IMR-90 (cell line): ENCODE measurements at regions not wholly inside any gene's neighbourhood (a gene's known extent, or its start where the extent isn't known, plus 50 kb on each side); places are given as distances from the start of the nearest gene placed in this dataset.

Experiments used
- ATAC-seq: fragments of 200-7000 bp; cut with Tn5 transposase; 2 replicates; pipeline ENCODE4 v1.9.1; 2020; ENCODE audit warnings: low read depth, mild to moderate bottlenecking, moderate library complexity
- BruUV-seq: library from RNA; stranded (reverse); fragments of 400-500 nt; replicated peaks from 2 replicates; lab custom pipeline; 2021; lab: Mats Ljungman, UMichigan
- CTCF ChIA-PET: fragments of 300-600 bp; formaldehyde crosslinking; extraction: SDS; loops from one replicate; lab custom pipeline; 2021; ENCODE audit warnings: antibody characterized with exemption; lab: Yijun Ruan, JAX
- POLR2A ChIA-PET: fragments of 300-600 bp; sonication (Branson Sonifier 250); formaldehyde crosslinking; loops from one replicate; lab custom pipeline; 2022; ENCODE audit warnings: antibody characterized with exemption; ENCODE audit not compliant: unreplicated experiment; lab: Charles Lee
- DNase-seq: peaks from one replicate; pipeline ENCODE4 v3.0.0; 2013
- H2AFZ ChIP-seq: replicated peaks from 2 replicates; pipeline ENCODE3; 2013; ENCODE audit warnings: low read length, mild to moderate bottlenecking; ENCODE audit not compliant: poor library complexity
- H2AK5ac ChIP-seq: 2 replicates; pipeline ENCODE4 v1.6.1; 2013; ENCODE audit warnings: low read depth, low read length, inconsistent platforms
- H2AK9ac ChIP-seq: replicated peaks from 2 replicates; pipeline ENCODE3; 2013; ENCODE audit warnings: mild to moderate bottlenecking, low read depth, low read length, moderate library complexity; ENCODE audit not compliant: poor library complexity
- H2BK120ac ChIP-seq: 2 replicates; pipeline ENCODE4 v1.6.1; 2013; ENCODE audit warnings: low read depth, low read length, inconsistent platforms
- H2BK15ac ChIP-seq: 3 replicates; pipeline ENCODE4 v1.6.1; 2013; ENCODE audit warnings: low read depth, low read length, inconsistent platforms
- H2BK20ac ChIP-seq: 2 replicates; pipeline ENCODE4 v1.6.1; 2013; ENCODE audit warnings: low read depth, mild to moderate bottlenecking, inconsistent platforms, low read length, moderate library complexity
- H2BK5ac ChIP-seq: 2 replicates; pipeline ENCODE4 v1.6.1; 2013; ENCODE audit warnings: mild to moderate bottlenecking, low read depth, low read length, inconsistent platforms; ENCODE audit not compliant: poor library complexity, severe bottlenecking
- H3K14ac ChIP-seq: replicated peaks from 2 replicates; pipeline ENCODE4 v1.6.1; 2013; ENCODE audit warnings: low read depth, low read length, inconsistent platforms
- H3K18ac ChIP-seq: 2 replicates; pipeline ENCODE4 v1.6.1; 2013; ENCODE audit warnings: low read depth, low read length, control low read depth
- H3K23ac ChIP-seq: 2 replicates; pipeline ENCODE4 v1.6.1; 2013; ENCODE audit warnings: low read depth, low read length, inconsistent platforms
- H3K27ac ChIP-seq: 2 replicates; pipeline ENCODE4 v1.5.1; 2013; ENCODE audit warnings: mild to moderate bottlenecking, control low read depth, low read length; ENCODE audit not compliant: insufficient read depth
- H3K27me3 ChIP-seq: 2 replicates; pipeline ENCODE4 v1.6.1; 2013; ENCODE audit warnings: low read length; ENCODE audit not compliant: control insufficient read depth, insufficient read depth
- H3K36me3 ChIP-seq: 2 replicates; pipeline ENCODE4 v1.6.1; 2013; ENCODE audit warnings: low read length, mixed read lengths; ENCODE audit not compliant: control insufficient read depth, insufficient read depth
- H3K4ac ChIP-seq: 2 replicates; pipeline ENCODE4 v1.6.1; 2013; ENCODE audit warnings: low read depth, low read length, inconsistent platforms
- H3K4me1 ChIP-seq: 2 replicates; pipeline ENCODE4 v1.6.1; 2013; ENCODE audit warnings: low read length, mixed read lengths; ENCODE audit not compliant: control insufficient read depth, insufficient read depth
- H3K4me2 ChIP-seq: 2 replicates; pipeline ENCODE4 v1.6.1; 2013; ENCODE audit warnings: low read depth, mild to moderate bottlenecking, control low read depth, low read length, moderate library complexity
- H3K4me3 ChIP-seq: 2 replicates; pipeline ENCODE4 v1.5.1; 2013; ENCODE audit warnings: low read depth, mild to moderate bottlenecking, control low read depth, low read length, moderate library complexity; ENCODE audit not compliant: insufficient read depth
- H3K56ac ChIP-seq: 2 replicates; pipeline ENCODE4 v1.6.1; 2013; ENCODE audit warnings: low read length, inconsistent platforms; ENCODE audit not compliant: insufficient read depth; ENCODE audit errors: extremely low read depth
- H3K79me1 ChIP-seq, 2 experiments: 2 replicates each; pipeline ENCODE4 v1.6.1; 2013; ENCODE audit warnings: low read length in 2 of 2, inconsistent platforms in 1 of 2, low read depth in 1 of 2
- H3K9ac ChIP-seq: 2 replicates; pipeline ENCODE4 v1.6.1; 2013; ENCODE audit warnings: low read depth, low read length, control low read depth
- H3K9me1 ChIP-seq: 2 replicates; pipeline ENCODE4 v1.6.1; 2013; ENCODE audit warnings: low read length, inconsistent platforms; ENCODE audit not compliant: insufficient read depth
- H3K9me3 ChIP-seq: 2 replicates; pipeline ENCODE4 v1.6.1; 2013; ENCODE audit warnings: low read length; ENCODE audit not compliant: control insufficient read depth, insufficient read depth
- H4K20me1 ChIP-seq: 2 replicates; pipeline ENCODE4 v1.6.1; 2013; ENCODE audit warnings: low read length, inconsistent platforms; ENCODE audit not compliant: insufficient read depth
- H4K5ac ChIP-seq: 2 replicates; pipeline ENCODE4 v1.6.1; 2013; ENCODE audit warnings: mild to moderate bottlenecking, low read depth, low read length, control low read depth
- H4K8ac ChIP-seq, 2 experiments: 2 replicates each; pipeline ENCODE4 v1.6.1; 2013; ENCODE audit warnings: low read depth in 2 of 2, low read length in 2 of 2, control low read depth in 1 of 2, inconsistent platforms in 1 of 2
- H4K91ac ChIP-seq: 2 replicates; pipeline ENCODE4 v1.6.1; 2013; ENCODE audit warnings: low read depth, low read length, inconsistent platforms; ENCODE audit not compliant: insufficient read depth
- BHLHE40 ChIP-seq: fragments of 150-350 bp; IDR thresholded peaks from 2 replicates; pipeline ENCODE4 v1.6.1; 2016; ENCODE audit warnings: mild to moderate bottlenecking, low read depth, low read length
- CEBPB ChIP-seq: IDR thresholded peaks from 2 replicates; pipeline ENCODE4 v1.6.1; 2012; ENCODE audit warnings: low read depth, low read length, improper control_type of control experiment
- CHD1 ChIP-seq: IDR thresholded peaks from 2 replicates; pipeline ENCODE4 v1.6.1; 2012; ENCODE audit warnings: low read depth, low read length, improper control_type of control experiment
- FOS ChIP-seq: fragments of 150-350 bp; IDR thresholded peaks from 2 replicates; pipeline ENCODE4 v1.6.1; 2016; ENCODE audit warnings: low read depth, low read length
- MAFK ChIP-seq: IDR thresholded peaks from 2 replicates; pipeline ENCODE4 v1.6.1; 2012; ENCODE audit warnings: low read depth, low read length, improper control_type of control experiment
- MAZ ChIP-seq: IDR thresholded peaks from 2 replicates; pipeline ENCODE4 v1.6.1; 2012; ENCODE audit warnings: low read depth, mild to moderate bottlenecking, low read length, improper control_type of control experiment, moderate library complexity, borderline replicate concordance
- MXI1 ChIP-seq: IDR thresholded peaks from 2 replicates; pipeline ENCODE4 v1.6.1; 2012; ENCODE audit warnings: low read depth, mild to moderate bottlenecking, low read length, moderate library complexity, borderline replicate concordance
- NFE2L2 ChIP-seq: fragments of 150-350 bp; IDR thresholded peaks from 2 replicates; pipeline ENCODE4 v1.6.1; 2016; ENCODE audit warnings: low read depth, mild to moderate bottlenecking, low read length
- POLR2A ChIP-seq: IDR thresholded peaks from 2 replicates; pipeline ENCODE4 v1.6.1; 2012; ENCODE audit warnings: mild to moderate bottlenecking, low read depth, low read length
- RAD21 ChIP-seq: IDR thresholded peaks from 2 replicates; pipeline ENCODE4 v1.6.1; 2012; ENCODE audit warnings: low read length, improper control_type of control experiment
- RCOR1 ChIP-seq: IDR thresholded peaks from 2 replicates; pipeline ENCODE4 v1.6.1; 2012; ENCODE audit warnings: mild to moderate bottlenecking, low read length, improper control_type of control experiment; ENCODE audit not compliant: insufficient replicate concordance
- RFX5 ChIP-seq: IDR thresholded peaks from 2 replicates; pipeline ENCODE4 v1.8.0; 2012; ENCODE audit warnings: low read depth, mild to moderate bottlenecking, low read length, moderate library complexity
- SMC3 ChIP-seq: fragments of 150-350 bp; IDR thresholded peaks from 2 replicates; pipeline ENCODE4 v1.6.1; 2016; ENCODE audit warnings: low read depth, mild to moderate bottlenecking, antibody characterized with exemption, low read length, moderate library complexity
- WGBS, 2 experiments: methylation state at CpG; one replicate each; pipeline versions ENCODE4 v1.1.5 to v1.1.7; 2013; ENCODE audit warnings: missing lambda C conversion rate in 2 of 2; ENCODE audit not compliant: insufficient read length in 1 of 2; ENCODE audit errors: extremely low coverage in 2 of 2; 5-methylcytosine and 5-hydroxymethylcytosine counted together
- dilution Hi-C: fragments of 300-500 bp; cut with HindIII; formaldehyde crosslinking; loops from one replicate; pipeline ENCODE4 v1.14.3; 2018; ENCODE audit warnings: low sequenced_read_pairs; ENCODE audit not compliant: unreplicated experiment
- in situ Hi-C: fragments of 300-500 bp; cut with MboI; formaldehyde crosslinking; loops from 3 replicates; pipeline ENCODE4 v1.14.3; 2019; ENCODE audit warnings: low sequenced_read_pairs, inconsistent platforms, mixed read lengths
- intact Hi-C: fragments of 100-400 bp; cut with micrococcal nuclease; formaldehyde crosslinking; loops from 2 replicates; pipeline ENCODE4 v1.10.0; 2022
- TF ChIP-seq, protein P1 (sequence below): conservative IDR thresholded peaks from 2 replicates; pipeline ENCODE4 v1.5.1; 2012; ENCODE audit warnings: mild to moderate bottlenecking, low read depth, low read length, improper control_type of control experiment
- TF ChIP-seq, protein P2 (sequence below): fragments of 150-350 bp; IDR thresholded peaks from 2 replicates; pipeline ENCODE4 v1.6.1; 2016; ENCODE audit warnings: low read depth, mild to moderate bottlenecking, low read length, moderate library complexity, borderline replicate concordance
- TF ChIP-seq, protein P3 (sequence below): fragments of 150-350 bp; IDR thresholded peaks from 2 replicates; pipeline ENCODE4 v1.6.1; 2017; ENCODE audit warnings: mild to moderate bottlenecking, antibody characterized with exemption, low read length, low read depth

DNA sequence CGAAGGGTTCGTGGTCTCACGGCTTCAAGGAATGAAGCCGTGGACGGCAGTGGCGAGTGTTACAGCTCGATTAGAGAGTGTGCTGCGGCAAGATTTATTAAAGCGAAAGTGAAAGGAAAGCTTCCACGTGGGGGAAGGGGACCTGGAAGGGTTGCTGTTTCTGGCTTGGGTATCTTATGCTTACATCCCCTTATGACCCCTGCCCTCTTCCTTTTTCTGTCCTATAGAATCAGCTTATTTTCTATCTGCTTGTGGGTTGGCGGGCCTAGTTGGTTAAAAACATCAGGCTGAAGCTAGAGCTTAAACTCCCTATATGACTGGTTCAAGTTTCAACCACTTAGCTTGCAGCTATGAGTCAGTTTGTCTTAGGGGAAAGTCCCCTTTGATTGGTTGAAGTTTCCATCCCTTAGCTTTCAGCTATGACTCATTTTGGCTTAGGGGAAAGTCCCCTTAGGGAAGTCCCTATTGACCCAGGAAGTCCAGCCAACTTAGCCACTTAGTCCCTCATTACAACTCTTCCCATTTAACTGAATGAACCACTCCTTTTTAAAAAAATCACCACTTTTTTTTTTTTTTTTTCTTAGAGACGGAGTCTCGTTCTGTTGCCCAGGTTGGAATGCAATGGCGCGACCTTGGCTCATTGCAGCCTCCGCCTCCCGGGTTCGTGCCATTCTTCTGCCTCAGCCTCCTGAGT is 1494.7 kb upstream of the TMEM132C start:
- Histone ChIP-seq H2AFZ (no peak overlapping the region), H2AK5ac (no peak overlapping the region), H3K14ac (no peak overlapping the region), H3K36me3 (no peaks in the 10 kb centered on the region), H3K27me3 (no peaks in the 10 kb centered on the region), H3K79me1 (no peaks in the 10 kb centered on the region), H4K91ac (no peak overlapping the region), H2BK5ac (no peak overlapping the region), H3K56ac (no peak overlapping the region), H2BK120ac (no peak overlapping the region), H2AK9ac (no peak overlapping the region), H3K9ac (no peak overlapping the region), H3K27ac (no peak overlapping the region), H3K4me3 (no peak overlapping the region), H4K20me1 (no peaks in the 10 kb centered on the region), H3K4me1 (no peaks in the 10 kb centered on the region), H4K5ac (no peak overlapping the region), H3K4me2 (no peak overlapping the region), H4K8ac (no peak overlapping the region), H3K4ac (no peak overlapping the region), H3K23ac (no peak overlapping the region), H3K18ac (no peak overlapping the region), H3K9me3 (peaks cover 14% of the 10 kb centered on the region), H2BK20ac (no peak overlapping the region), H3K9me1 (no peaks in the 10 kb centered on the region), H2BK15ac (no peak overlapping the region)
- TF ChIP-seq POLR2A, result no peak
- TF ChIP-seq, protein P1, sequence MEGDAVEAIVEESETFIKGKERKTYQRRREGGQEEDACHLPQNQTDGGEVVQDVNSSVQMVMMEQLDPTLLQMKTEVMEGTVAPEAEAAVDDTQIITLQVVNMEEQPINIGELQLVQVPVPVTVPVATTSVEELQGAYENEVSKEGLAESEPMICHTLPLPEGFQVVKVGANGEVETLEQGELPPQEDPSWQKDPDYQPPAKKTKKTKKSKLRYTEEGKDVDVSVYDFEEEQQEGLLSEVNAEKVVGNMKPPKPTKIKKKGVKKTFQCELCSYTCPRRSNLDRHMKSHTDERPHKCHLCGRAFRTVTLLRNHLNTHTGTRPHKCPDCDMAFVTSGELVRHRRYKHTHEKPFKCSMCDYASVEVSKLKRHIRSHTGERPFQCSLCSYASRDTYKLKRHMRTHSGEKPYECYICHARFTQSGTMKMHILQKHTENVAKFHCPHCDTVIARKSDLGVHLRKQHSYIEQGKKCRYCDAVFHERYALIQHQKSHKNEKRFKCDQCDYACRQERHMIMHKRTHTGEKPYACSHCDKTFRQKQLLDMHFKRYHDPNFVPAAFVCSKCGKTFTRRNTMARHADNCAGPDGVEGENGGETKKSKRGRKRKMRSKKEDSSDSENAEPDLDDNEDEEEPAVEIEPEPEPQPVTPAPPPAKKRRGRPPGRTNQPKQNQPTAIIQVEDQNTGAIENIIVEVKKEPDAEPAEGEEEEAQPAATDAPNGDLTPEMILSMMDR, result no peak
- no peak for TF ChIP-seq NFE2L2
- TF ChIP-seq RCOR1, result no peak
- no peak for TF ChIP-seq BHLHE40
- TF ChIP-seq MXI1, result no peak
- no peak for TF ChIP-seq CEBPB
- no peak for TF ChIP-seq MAZ
- TF ChIP-seq CHD1, result no peak
- TF ChIP-seq, protein P2, sequence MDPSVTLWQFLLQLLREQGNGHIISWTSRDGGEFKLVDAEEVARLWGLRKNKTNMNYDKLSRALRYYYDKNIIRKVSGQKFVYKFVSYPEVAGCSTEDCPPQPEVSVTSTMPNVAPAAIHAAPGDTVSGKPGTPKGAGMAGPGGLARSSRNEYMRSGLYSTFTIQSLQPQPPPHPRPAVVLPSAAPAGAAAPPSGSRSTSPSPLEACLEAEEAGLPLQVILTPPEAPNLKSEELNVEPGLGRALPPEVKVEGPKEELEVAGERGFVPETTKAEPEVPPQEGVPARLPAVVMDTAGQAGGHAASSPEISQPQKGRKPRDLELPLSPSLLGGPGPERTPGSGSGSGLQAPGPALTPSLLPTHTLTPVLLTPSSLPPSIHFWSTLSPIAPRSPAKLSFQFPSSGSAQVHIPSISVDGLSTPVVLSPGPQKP, result no peak
- no peak for TF ChIP-seq RAD21
- no peak for TF ChIP-seq FOS
- TF ChIP-seq MAFK, result no peak
- no peak for TF ChIP-seq SMC3
- TF ChIP-seq, protein P3, sequence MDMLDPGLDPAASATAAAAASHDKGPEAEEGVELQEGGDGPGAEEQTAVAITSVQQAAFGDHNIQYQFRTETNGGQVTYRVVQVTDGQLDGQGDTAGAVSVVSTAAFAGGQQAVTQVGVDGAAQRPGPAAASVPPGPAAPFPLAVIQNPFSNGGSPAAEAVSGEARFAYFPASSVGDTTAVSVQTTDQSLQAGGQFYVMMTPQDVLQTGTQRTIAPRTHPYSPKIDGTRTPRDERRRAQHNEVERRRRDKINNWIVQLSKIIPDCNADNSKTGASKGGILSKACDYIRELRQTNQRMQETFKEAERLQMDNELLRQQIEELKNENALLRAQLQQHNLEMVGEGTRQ, result no peak
- no peak for TF ChIP-seq RFX5
- POLR2A ChIA-PET, result no interaction called here
- no CpG with 5 or more reads among the region's 18 CpGs for WGBS, 2 experiments
- BruUV-seq, result no TSS peak
- CTCF ChIA-PET, result no interaction called here
- dilution Hi-C loops (no loop called here), in situ Hi-C loops (no loop called here), intact Hi-C loops (no loop called here)
- ATAC-seq (no peak), DNase-seq (peak; percentile 2)
